Kidney glomerular epithelial cell (primary cell): ENCODE measurements at regions not wholly inside any gene's neighbourhood (a gene's known extent, or its start where the extent isn't known, plus 50 kb on each side); places are given as distances from the start of the nearest gene placed in this dataset.

Experiments
- DNase-seq: peaks from one replicate; lab custom pipeline; 2025; lab: John Stamatoyannopoulos, UW

- DNase-seq: no peak
Measured at GRCh38 chr13:82698383-82698782, 1183.9 kb downstream of the SLITRK1 start.

- DNase-seq: no peak
Measured at GRCh38 chr13:82693607-82694006, 1188.7 kb downstream of the SLITRK1 start.

- DNase-seq: peak; percentile 12
Measured at GRCh38 chr13:82688400-82688994, 1193.8 kb downstream of the SLITRK1 start.

- DNase-seq: no peak
Measured at GRCh38 chr13:82687884-82688283, 1194.4 kb downstream of the SLITRK1 start.

GRCh38 chr13:82681535-82681934, 1200.7 kb downstream of the SLITRK1 start:
- no peak for DNase-seq

- DNase-seq: no peak
Measured at GRCh38 chr13:82678052-82678451, 1204.2 kb downstream of the SLITRK1 start.

GRCh38 chr13:82675024-82675423, 1207.2 kb downstream of the SLITRK1 start:
- DNase-seq: no peak

GRCh38 chr13:82674546-82674945, 1207.7 kb downstream of the SLITRK1 start:
- no peak for DNase-seq

- DNase-seq: no peak
Measured at GRCh38 chr13:82672248-82672647, 1210.0 kb downstream of the SLITRK1 start.

- DNase-seq: no peak
Measured at GRCh38 chr13:82664183-82664582, 1218.1 kb downstream of the SLITRK1 start.

- DNase-seq: no peak
Measured at GRCh38 chr13:82661126-82661525, 1221.1 kb downstream of the SLITRK1 start.

GRCh38 chr13:82658811-82659210, 1223.5 kb downstream of the SLITRK1 start:
- no peak for DNase-seq

- no peak for DNase-seq
Measured at GRCh38 chr13:82657471-82657870, 1224.8 kb downstream of the SLITRK1 start.

GRCh38 chr13:82654861-82655855, 1227.1 kb downstream of the SLITRK1 start:
- DNase-seq: no peak

- DNase-seq: no peak
Measured at GRCh38 chr13:82654143-82654542, 1228.1 kb downstream of the SLITRK1 start.

GRCh38 chr13:82647540-82647939, 1234.7 kb downstream of the SLITRK1 start:
- DNase-seq: no peak

GRCh38 chr13:82636119-82636518, 1246.2 kb downstream of the SLITRK1 start:
- DNase-seq: no peak

- DNase-seq: no peak
Measured at GRCh38 chr13:82634946-82635345, 1247.3 kb downstream of the SLITRK1 start.

GRCh38 chr13:82627183-82627582, 1255.1 kb downstream of the SLITRK1 start:
- no peak for DNase-seq

GRCh38 chr13:82625717-82626116, 1256.6 kb downstream of the SLITRK1 start:
- DNase-seq: no peak

GRCh38 chr13:82615043-82615442, 1267.2 kb downstream of the SLITRK1 start:
- DNase-seq: no peak

- no peak for DNase-seq
Measured at GRCh38 chr13:82614086-82614485, 1268.2 kb downstream of the SLITRK1 start.

GRCh38 chr13:82606008-82606407, 1276.3 kb downstream of the SLITRK1 start:
- DNase-seq: no peak
